ENCODE measurements at regions not wholly inside any gene's neighbourhood (a gene's known extent, or its start where the extent isn't known, plus 50 kb on each side); places are given as distances from the start of the nearest gene placed in this dataset.
"Not testable (repeated sequence)": the region's sequence is repeated elsewhere in the genome, so short reads cannot be mapped to it uniquely, and the experiment has no call there.

GRCh38 chr3:839981-840380 is 252.8 kb upstream of the CNTN6 start:
- no peak for DNase-seq

- DNase-seq = no peak
These were observed 241.6 kb upstream of the CNTN6 start for GRCh38 chr3:851098-851790.

- DNase-seq = no peak
These were observed 240.8 kb upstream of the CNTN6 start for GRCh38 chr3:852033-852432.

GRCh38 chr3:853489-853888 is 239.3 kb upstream of the CNTN6 start:
- no peak for DNase-seq

GRCh38 chr3:859135-859534 is 233.7 kb upstream of the CNTN6 start:
- DNase-seq = no peak

- no peak for DNase-seq
These were observed 231.1 kb upstream of the CNTN6 start for GRCh38 chr3:861721-862120.

GRCh38 chr3:869269-869668 is 223.6 kb upstream of the CNTN6 start:
- no peak for DNase-seq

- no peak for DNase-seq
These were observed 223.1 kb upstream of the CNTN6 start for GRCh38 chr3:869734-870133.

GRCh38 chr3:871651-872050 is 221.2 kb upstream of the CNTN6 start:
- no peak for DNase-seq

- peak; percentile 28 for DNase-seq
These were observed 215.8 kb upstream of the CNTN6 start for GRCh38 chr3:877001-877400.

- DNase-seq = no peak
These were observed 214.1 kb upstream of the CNTN6 start for GRCh38 chr3:878746-879145.

- no peak for DNase-seq
These were observed 212.5 kb upstream of the CNTN6 start for GRCh38 chr3:880371-880770.

GRCh38 chr3:882533-882932 is 210.3 kb upstream of the CNTN6 start:
- DNase-seq = peak; percentile 42

GRCh38 chr3:901953-902778 is 190.7 kb upstream of the CNTN6 start:
- DNase-seq = peak; percentile 15

GRCh38 chr3:905217-905616 is 187.6 kb upstream of the CNTN6 start:
- DNase-seq = no peak

GRCh38 chr3:906739-907138 is 186.1 kb upstream of the CNTN6 start:
- DNase-seq = no peak

- peak; percentile 6 for DNase-seq
These were observed 184.0 kb upstream of the CNTN6 start for GRCh38 chr3:908839-909238.

- not testable (repeated sequence) for DNase-seq
These were observed 180.1 kb upstream of the CNTN6 start for GRCh38 chr3:912717-913116.

GRCh38 chr3:923161-923910 is 169.5 kb upstream of the CNTN6 start:
- DNase-seq = no peak

GRCh38 chr3:930866-931265 is 162.0 kb upstream of the CNTN6 start:
- no peak for DNase-seq

- no peak for DNase-seq
These were observed 159.5 kb upstream of the CNTN6 start for GRCh38 chr3:933326-933725.

- no peak for DNase-seq
These were observed 148.0 kb upstream of the CNTN6 start for GRCh38 chr3:944786-945185.

GRCh38 chr3:945738-946137 is 147.1 kb upstream of the CNTN6 start:
- no peak for DNase-seq

- DNase-seq = no peak
These were observed 139.9 kb upstream of the CNTN6 start for GRCh38 chr3:952906-953305.

Data from fibroblast of skin of right biceps (primary cell).